ENCODE measurements at regions not wholly inside any gene's neighbourhood (a gene's known extent, or its start where the extent isn't known, plus 50 kb on each side); places are given as distances from the start of the nearest gene placed in this dataset.

- no peak for DNase-seq
These were observed 562.2 kb upstream of the MEF2C start for GRCh38 chr5:89445106-89445745.

- no peak for DNase-seq
These were observed 561.1 kb upstream of the MEF2C start for GRCh38 chr5:89444088-89444487.

GRCh38 chr5:89443508-89443907, 560.5 kb upstream of the MEF2C start:
- DNase-seq = no peak

GRCh38 chr5:89441965-89442364, 559.0 kb upstream of the MEF2C start:
- DNase-seq = no peak

GRCh38 chr5:89440670-89441069, 557.7 kb upstream of the MEF2C start:
- DNase-seq = no peak

- DNase-seq = no peak
These were observed 554.8 kb upstream of the MEF2C start for GRCh38 chr5:89437450-89438435.

- DNase-seq = no peak
These were observed 553.5 kb upstream of the MEF2C start for GRCh38 chr5:89436464-89436863.

GRCh38 chr5:89435347-89435746, 552.4 kb upstream of the MEF2C start:
- DNase-seq = no peak

- no peak for DNase-seq
These were observed 545.6 kb upstream of the MEF2C start for GRCh38 chr5:89428624-89429023.

GRCh38 chr5:89425062-89425461, 542.1 kb upstream of the MEF2C start:
- DNase-seq = no peak

- no peak for DNase-seq
These were observed 538.1 kb upstream of the MEF2C start for GRCh38 chr5:89421035-89421434.

GRCh38 chr5:89418407-89419085, 535.6 kb upstream of the MEF2C start:
- no peak for DNase-seq

- DNase-seq = no peak
These were observed 535.0 kb upstream of the MEF2C start for GRCh38 chr5:89417990-89418389.

- no peak for DNase-seq
These were observed 534.5 kb upstream of the MEF2C start for GRCh38 chr5:89417515-89417914.

- DNase-seq = no peak
These were observed 528.9 kb upstream of the MEF2C start for GRCh38 chr5:89411891-89412290.

- DNase-seq = no peak
These were observed 524.1 kb upstream of the MEF2C start for GRCh38 chr5:89407054-89407453.

- DNase-seq = no peak
These were observed 518.7 kb upstream of the MEF2C start for GRCh38 chr5:89401659-89402058.

GRCh38 chr5:89401012-89401411, 518.0 kb upstream of the MEF2C start:
- no peak for DNase-seq

GRCh38 chr5:89399548-89399947, 516.6 kb upstream of the MEF2C start:
- DNase-seq = no peak

- DNase-seq = no peak
These were observed 514.1 kb upstream of the MEF2C start for GRCh38 chr5:89397096-89397495.

- no peak for DNase-seq
These were observed 513.4 kb upstream of the MEF2C start for GRCh38 chr5:89396278-89396954.

GRCh38 chr5:89395111-89395510, 512.1 kb upstream of the MEF2C start:
- DNase-seq = no peak

- DNase-seq = no peak
These were observed 505.9 kb upstream of the MEF2C start for GRCh38 chr5:89388872-89389271.

Data from COR-L47 (cell line).